ENCODE measurements at regions not wholly inside any gene's neighbourhood (a gene's known extent, or its start where the extent isn't known, plus 50 kb on each side); places are given as distances from the start of the nearest gene placed in this dataset.
"Not testable (repeated sequence)": the region's sequence is repeated elsewhere in the genome, so short reads cannot be mapped to it uniquely, and the experiment has no call there.

DNA sequence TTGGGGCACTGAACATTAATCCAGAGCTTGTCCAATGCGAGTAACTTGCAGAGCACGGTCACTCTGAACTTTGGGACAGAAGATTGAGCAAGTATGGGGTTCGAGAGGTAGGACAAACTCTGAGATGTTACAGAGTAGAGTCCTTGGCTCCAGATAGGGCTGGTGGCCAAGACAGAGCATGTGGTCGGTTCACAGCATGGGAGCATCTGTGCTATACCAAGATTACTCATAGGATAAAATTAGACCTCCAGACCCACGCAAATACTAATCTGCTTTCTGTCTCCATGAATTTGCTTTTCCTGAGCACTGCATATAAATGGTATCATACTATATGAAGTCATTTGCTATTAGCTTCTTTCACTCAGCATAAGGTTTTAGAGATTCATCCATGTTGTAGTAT, 93.4 kb upstream of the TBX5 start:
- H3K4me3 ChIP-seq (ENCODE audit: low read depth, low read length) = no peak overlapping the region
- TF ChIP-seq, protein P1, sequence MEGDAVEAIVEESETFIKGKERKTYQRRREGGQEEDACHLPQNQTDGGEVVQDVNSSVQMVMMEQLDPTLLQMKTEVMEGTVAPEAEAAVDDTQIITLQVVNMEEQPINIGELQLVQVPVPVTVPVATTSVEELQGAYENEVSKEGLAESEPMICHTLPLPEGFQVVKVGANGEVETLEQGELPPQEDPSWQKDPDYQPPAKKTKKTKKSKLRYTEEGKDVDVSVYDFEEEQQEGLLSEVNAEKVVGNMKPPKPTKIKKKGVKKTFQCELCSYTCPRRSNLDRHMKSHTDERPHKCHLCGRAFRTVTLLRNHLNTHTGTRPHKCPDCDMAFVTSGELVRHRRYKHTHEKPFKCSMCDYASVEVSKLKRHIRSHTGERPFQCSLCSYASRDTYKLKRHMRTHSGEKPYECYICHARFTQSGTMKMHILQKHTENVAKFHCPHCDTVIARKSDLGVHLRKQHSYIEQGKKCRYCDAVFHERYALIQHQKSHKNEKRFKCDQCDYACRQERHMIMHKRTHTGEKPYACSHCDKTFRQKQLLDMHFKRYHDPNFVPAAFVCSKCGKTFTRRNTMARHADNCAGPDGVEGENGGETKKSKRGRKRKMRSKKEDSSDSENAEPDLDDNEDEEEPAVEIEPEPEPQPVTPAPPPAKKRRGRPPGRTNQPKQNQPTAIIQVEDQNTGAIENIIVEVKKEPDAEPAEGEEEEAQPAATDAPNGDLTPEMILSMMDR (IDR thresholded peaks at IDR 0.05; ENCODE audit: insufficient read depth, low read depth, low read length) = no peak
- DNase-seq (ENCODE audit: low read depth) = no peak

DNA sequence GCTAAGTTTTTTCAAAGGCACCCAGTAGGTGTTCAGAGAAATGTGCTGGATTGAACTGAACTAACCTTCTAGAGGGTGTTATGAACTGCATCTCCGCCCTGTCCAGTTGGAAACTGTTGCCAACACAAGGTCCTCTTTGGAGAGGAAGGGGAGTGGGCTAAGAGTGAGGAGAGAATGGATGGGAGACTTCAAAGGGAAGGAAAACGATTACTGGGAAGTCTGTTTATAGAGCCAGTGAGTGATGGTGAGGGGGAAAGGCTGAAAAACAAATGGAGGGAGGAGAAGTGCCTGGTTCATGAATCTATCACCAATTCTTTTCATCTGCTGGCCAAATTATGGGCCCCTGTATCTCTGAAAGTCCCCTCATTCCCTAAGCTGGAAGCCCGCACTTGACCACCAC, 86.0 kb upstream of the TBX5 start:
- TF ChIP-seq, protein P1 (IDR thresholded peaks at IDR 0.05; ENCODE audit: insufficient read depth, low read depth, low read length) = no peak
- no peak for DNase-seq (ENCODE audit: low read depth)
- no peak overlapping the region for H3K4me3 ChIP-seq (ENCODE audit: low read depth, low read length)

DNA sequence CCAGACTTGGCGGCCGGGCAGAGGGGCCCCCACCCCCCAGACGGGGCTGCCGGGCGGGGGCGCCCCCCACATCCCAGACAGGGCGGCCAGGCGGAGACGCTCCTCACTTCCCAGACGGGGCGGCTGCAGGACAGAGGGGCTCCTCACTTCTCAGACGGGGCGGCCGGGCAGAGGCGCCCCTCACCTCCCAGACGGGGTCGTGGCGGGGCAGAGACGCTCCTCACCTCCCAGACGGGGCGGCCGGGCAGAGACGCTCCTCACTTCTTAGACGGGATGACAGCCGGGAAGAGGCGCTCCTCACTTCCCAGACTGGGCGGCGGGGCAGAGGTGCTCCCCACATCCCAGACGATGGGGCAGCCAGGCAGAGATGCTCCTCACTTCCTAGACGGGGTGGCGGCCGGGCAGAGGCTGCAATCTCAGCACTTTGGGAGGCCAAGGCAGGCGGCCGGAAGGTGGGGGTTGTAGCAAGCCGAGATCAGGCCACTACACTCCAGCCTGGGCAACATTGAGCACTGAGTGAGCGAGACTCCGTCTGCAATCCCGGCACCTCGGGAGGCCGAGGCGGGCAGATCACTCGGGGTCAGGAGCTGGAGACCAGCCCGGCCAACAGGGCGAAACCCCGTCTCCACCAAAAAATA, 79.0 kb upstream of the TBX5 start:
- DNase-seq (ENCODE audit: low read depth); H3K4me3 ChIP-seq (ENCODE audit: low read depth, low read length): not testable (repeated sequence)

DNA sequence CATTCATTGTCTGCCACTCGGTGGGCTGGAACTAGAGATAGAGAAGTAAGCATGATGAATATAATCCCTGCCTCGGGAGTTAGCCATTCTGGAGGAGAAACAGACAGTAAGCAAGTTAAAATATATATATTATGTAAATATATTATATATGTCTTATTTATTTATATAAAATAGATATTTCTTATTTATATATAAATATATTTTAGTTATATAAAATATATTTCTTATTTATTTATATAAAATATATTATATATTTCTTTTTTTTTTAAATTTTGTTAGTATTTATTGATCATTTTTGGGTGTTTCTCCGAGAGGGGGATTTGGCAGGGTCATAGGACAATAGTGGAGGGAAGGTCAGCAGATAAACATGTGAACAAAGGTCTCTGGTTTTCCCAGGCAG, 78.1 kb upstream of the TBX5 start:
- no peak for DNase-seq (ENCODE audit: low read depth)
- no peak overlapping the region for H3K4me3 ChIP-seq (ENCODE audit: low read depth, low read length)
- TF ChIP-seq, protein P1 (IDR thresholded peaks at IDR 0.05; ENCODE audit: insufficient read depth, low read depth, low read length) = no peak

DNA sequence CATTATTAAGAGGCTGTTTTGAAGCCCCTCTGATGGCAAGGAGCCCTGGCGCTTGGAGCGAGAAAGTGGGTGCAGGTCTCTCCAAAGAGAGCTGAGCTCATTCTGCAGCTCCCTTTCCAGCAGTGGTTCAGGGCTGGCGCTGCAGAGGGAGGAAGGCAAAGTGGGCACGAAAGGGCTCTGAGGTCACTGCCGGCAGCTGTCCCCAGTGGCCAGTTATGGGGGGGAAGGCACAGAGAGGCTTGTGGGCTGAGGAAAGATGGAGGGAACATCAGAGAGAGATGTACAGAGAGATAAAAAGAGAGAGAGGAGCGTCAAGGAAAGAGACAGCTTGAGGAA, 75.2 kb upstream of the TBX5 start:
- TF ChIP-seq, protein P1 (IDR thresholded peaks at IDR 0.05; ENCODE audit: insufficient read depth, low read depth, low read length) = no peak
- no peak for DNase-seq (ENCODE audit: low read depth)
- H3K4me3 ChIP-seq (ENCODE audit: low read depth, low read length) = no peak overlapping the region

DNA sequence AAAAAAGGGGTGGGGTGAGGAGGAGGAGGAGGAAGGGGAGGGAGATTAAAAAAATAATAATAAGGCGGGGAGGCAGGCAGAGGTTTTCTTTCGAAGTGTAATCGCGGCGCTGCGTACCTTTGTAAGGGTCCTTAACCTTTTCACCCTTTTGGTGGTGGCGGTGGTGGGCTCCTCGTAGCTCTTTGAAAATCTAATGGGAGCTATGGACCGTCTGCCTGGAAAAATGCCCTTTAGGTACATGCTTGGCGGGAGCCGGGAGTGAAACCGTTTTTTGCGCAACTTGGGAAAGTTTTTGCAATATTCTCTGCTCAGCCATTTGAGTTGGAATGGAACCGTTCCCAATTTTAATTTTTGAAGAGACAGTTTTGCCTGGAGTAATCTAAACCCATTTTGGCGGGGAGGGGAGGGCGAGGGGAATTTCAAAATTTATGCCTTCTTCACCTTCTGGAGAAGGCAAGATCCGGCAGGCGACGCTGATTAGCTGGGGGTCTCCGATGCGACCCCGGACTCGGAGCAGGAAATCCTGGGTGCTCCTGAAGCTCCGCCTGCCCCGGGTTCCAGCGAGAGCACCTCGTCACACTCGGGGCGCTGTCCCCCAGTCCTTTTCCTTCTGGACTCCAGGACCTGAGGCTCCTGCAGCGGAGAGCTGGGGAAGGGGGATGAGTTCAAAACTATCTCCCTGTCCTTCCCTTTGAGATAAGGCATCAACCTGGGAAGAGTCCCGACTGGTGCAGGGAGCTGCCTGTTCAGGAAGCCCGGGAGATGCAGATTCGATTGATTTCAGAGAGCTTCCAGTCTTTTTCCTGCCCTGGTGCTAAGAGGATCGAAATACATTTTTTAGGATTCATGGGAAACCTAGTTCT, 74.6 kb upstream of the TBX5 start:
- TF ChIP-seq, protein P1 (IDR thresholded peaks at IDR 0.05; ENCODE audit: insufficient read depth, low read depth, low read length) = no peak
- H3K4me3 ChIP-seq (ENCODE audit: low read depth, low read length) = peak overlapping the region; percentile 51
- peak; percentile 13 for DNase-seq (ENCODE audit: low read depth)

DNA sequence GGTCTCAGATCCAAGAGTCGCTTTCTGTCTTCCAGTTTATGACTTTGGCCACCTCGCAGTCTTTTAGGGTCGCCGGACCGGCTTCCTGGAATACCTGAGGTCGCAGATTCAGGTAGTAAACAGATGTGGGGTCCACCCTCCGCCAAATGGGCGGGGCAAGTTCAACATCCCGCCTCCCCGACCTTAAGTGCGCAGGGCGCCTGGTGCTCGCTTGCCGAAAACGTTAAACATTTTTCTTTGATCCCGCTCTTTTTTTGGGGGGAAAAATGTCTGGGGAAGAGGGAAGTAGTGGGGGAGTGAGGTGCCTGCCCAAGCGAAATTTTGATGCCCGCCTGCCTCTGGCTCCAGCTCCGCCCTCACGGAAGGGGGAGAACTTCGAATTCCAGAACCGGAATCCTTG, 73.9 kb upstream of the TBX5 start:
- TF ChIP-seq, protein P1 (IDR thresholded peaks at IDR 0.05; ENCODE audit: insufficient read depth, low read depth, low read length) = no peak
- H3K4me3 ChIP-seq (ENCODE audit: low read depth, low read length) = peak overlapping the region; percentile 51
- no peak for DNase-seq (ENCODE audit: low read depth)
